ENCODE measurements at regions not wholly inside any gene's neighbourhood (a gene's known extent, or its start where the extent isn't known, plus 50 kb on each side); places are given as distances from the start of the nearest gene placed in this dataset.

GRCh38 chr4:67071641-67072040 lies 473.7 kb downstream of the CENPC start:
- Histone ChIP-seq H3K4me3 (no peak overlapping the region), H3K27ac (no peak overlapping the region), H3K4me1 (no peaks in the 10 kb centered on the region), H3K27me3 (ENCODE audit: insufficient read depth in 3 of 3, low read length in 2 of 3) (no peaks in the 10 kb centered on the region), H3K36me3 (ENCODE audit: insufficient read depth in 1 of 2, low read depth in 1 of 2) (no peaks in the 10 kb centered on the region), H3K9me3 (no peaks in the 10 kb centered on the region)
- 79 to 84% (median 83%) methylated on average over 5 of the region's 5 CpGs for WGBS, 3 donors
- intact Hi-C loops (cut with DNase I) = no loop called here
- no peak for ATAC-seq
- DNase-seq = no peak
- no peak for TF ChIP-seq CTCF (IDR thresholded peaks at IDR 0.05)

- Histone ChIP-seq H3K27ac (no peak overlapping the region), H3K36me3 (ENCODE audit: insufficient read depth in 1 of 2, low read depth in 1 of 2) (no peaks in the 10 kb centered on the region), H3K27me3 (ENCODE audit: insufficient read depth in 3 of 3, low read length in 2 of 3) (no peaks in the 10 kb centered on the region), H3K4me3 (no peak overlapping the region), H3K4me1 (no peaks in the 10 kb centered on the region), H3K9me3 (no peaks in the 10 kb centered on the region)
- 88 to 90% (median 89%) methylated on average over 3 of the region's 3 CpGs for WGBS, 3 donors
- no peak for ATAC-seq
- DNase-seq = no peak
- no peak for TF ChIP-seq CTCF (IDR thresholded peaks at IDR 0.05)
- intact Hi-C loops (cut with DNase I) = no loop called here
These were observed 490.0 kb downstream of the CENPC start for GRCh38 chr4:67055319-67055718.

DNA sequence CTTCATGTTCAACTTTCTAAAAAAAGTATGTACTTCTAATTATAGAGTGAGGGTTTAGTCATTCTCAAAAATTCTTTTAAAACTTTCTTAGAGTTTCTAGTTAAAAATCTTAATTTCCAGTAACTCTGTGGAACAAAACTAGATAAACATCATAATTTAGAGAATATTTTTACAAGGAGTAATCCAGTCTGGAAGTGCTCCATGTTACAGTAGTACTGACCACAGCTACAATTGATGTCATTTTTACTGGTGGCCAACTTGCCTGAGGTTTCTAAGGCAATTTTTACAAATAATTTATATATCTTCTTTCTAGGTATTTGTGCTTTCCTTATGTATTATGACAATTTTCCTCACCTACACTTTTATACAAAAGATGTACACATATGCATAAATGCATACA lies 490.4 kb downstream of the CENPC start:
- H3K4me1 ChIP-seq = no peaks in the 10 kb centered on the region
- no peaks in the 10 kb centered on the region for H3K9me3 ChIP-seq
- intact Hi-C loops (cut with DNase I) = no loop called here
- H3K27me3 ChIP-seq (ENCODE audit: insufficient read depth in 3 of 3, low read length in 2 of 3) = no peaks in the 10 kb centered on the region
- H3K4me3 ChIP-seq = no peak overlapping the region
- no peaks in the 10 kb centered on the region for H3K36me3 ChIP-seq (ENCODE audit: insufficient read depth in 1 of 2, low read depth in 1 of 2)
- DNase-seq (no peak), ATAC-seq (no peak)
- no peak for TF ChIP-seq CTCF (IDR thresholded peaks at IDR 0.05)
- H3K27ac ChIP-seq = no peak overlapping the region

GRCh38 chr4:67052814-67053675 lies 492.3 kb downstream of the CENPC start:
- H3K4me1 ChIP-seq = no peaks in the 10 kb centered on the region
- H3K27ac ChIP-seq = no peak overlapping the region
- TF ChIP-seq CTCF (IDR thresholded peaks at IDR 0.05) = no peak
- H3K4me3 ChIP-seq = no peak overlapping the region
- intact Hi-C loops (cut with DNase I) = no loop called here
- no peaks in the 10 kb centered on the region for H3K36me3 ChIP-seq (ENCODE audit: insufficient read depth in 1 of 2, low read depth in 1 of 2)
- ATAC-seq (no peak), DNase-seq (no peak)
- WGBS, 3 donors = 39 to 48% (median 41%) methylated on average over 10 of the region's 10 CpGs
- no peaks in the 10 kb centered on the region for H3K9me3 ChIP-seq
- H3K27me3 ChIP-seq (ENCODE audit: insufficient read depth in 3 of 3, low read length in 2 of 3) = no peaks in the 10 kb centered on the region
